Body of pancreas (tissue), 4 donors: ENCODE measurements at regions not wholly inside any gene's neighbourhood (a gene's known extent, or its start where the extent isn't known, plus 50 kb on each side); places are given as distances from the start of the nearest gene placed in this dataset.

ENCODE experiments used
- ATAC-seq: fragments of 150-250 bp; one replicate; pipeline ENCODE4 v1.9.1; 2016
- DNase-seq, 4 donors: peaks; one replicate each; pipeline ENCODE4 v3.0.0-alpha.2; 2019
- H3K27ac ChIP-seq, 4 donors: fragments of 200-600 bp; sonication (generic); 1 replicate in 3 of 4; 2 replicates in 1 of 4; pipeline versions ENCODE4 v1.5.1 to v1.6.1; 2016 to 2019; ENCODE audit warnings: mild to moderate bottlenecking in 1 of 4, mixed read lengths in 1 of 4, moderate library complexity in 1 of 4
- H3K27me3 ChIP-seq, 2 donors: fragments of 200-600 bp; sonication (generic); one replicate each; pipeline ENCODE4 v1.6.0; 2016; ENCODE audit warnings: mild to moderate bottlenecking in 1 of 2
- H3K36me3 ChIP-seq, 2 donors: fragments of 200-600 bp; sonication (generic); replicated peaks in 1 of 2; 2 replicates each; pipeline ENCODE4 v1.5.1; 2016; ENCODE audit warnings: low read depth in 2 of 2; ENCODE audit not compliant: insufficient read depth in 1 of 2
- H3K4me1 ChIP-seq: fragments of 200-600 bp; sonication (generic); one replicate; pipeline ENCODE4 v1.6.0; 2016
- H3K4me3 ChIP-seq, 2 donors: fragments of 200-600 bp; sonication (generic); 1 replicate in 1 of 2; 2 replicates in 1 of 2; pipeline ENCODE4 v1.5.1; 2016 to 2019
- H3K9me3 ChIP-seq, 3 donors: fragments of 200-600 bp; sonication (generic); 1 replicate in 2 of 3; 2 replicates in 1 of 3; pipeline ENCODE4 v1.5.1; 2016
- POLR2A ChIP-seq, 3 donors: fragments of 450-650 bp; IDR thresholded peaks; one replicate each; pipeline ENCODE4 v1.6.1; 2016; ENCODE audit warnings: antibody characterized with exemption in 3 of 3, mild to moderate bottlenecking in 2 of 3
- WGBS, 2 donors: methylation state at CpG; one replicate each; pipeline ENCODE4 v1.1.5; 2017; 5-methylcytosine and 5-hydroxymethylcytosine counted together
- intact Hi-C: fragments of 100-400 bp; cut with DNase I; formaldehyde crosslinking; loops from one replicate; pipeline ENCODE4 v1.15.1; 2023
- TF ChIP-seq, protein P1 (sequence below), 7 experiments: fragments of 450-650 bp in 4 of 7; fragments of 200-600 bp in 3 of 7; sonication (generic) in 3 of 7; IDR thresholded peaks; one replicate each; pipeline ENCODE4 v1.5.1; 2016 to 2019; ENCODE audit warnings: antibody characterized with exemption in 7 of 7

DNA sequence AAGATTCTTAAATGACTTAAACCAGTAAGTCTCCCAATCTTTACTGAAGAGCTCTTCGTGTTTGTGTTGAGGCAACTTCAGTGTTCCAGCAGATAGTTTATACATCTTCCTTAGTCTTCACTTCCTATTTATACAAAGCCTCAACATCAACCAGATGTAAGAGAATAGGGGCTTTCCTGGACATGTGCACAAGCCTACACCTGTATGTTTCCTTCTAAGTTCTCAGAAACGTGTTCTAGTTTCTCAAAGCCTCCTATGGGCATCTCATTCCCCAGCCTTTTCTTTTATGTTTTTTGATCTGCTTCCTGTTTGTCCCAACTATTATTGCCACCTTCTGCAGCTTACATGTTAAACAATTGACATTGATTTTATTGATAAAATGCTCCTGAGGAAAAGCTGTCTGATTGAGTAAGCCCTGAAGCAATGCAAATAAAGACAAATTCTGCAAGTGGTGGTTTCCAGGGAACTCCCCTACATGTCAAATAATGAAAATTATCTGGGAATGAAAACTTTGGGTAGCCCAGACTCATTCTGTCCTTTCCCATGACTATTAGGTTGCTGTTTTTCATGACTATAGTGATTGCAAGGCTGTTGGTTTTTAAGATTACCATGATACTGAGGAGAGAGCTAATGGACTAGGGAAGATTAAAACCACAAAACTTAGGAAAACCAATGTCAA is 663.3 kb upstream of the ACVR2A start:
- H3K4me3 ChIP-seq, result no peak overlapping the region
- ATAC-seq (no peak), DNase-seq (no peak)
- no peak for TF ChIP-seq POLR2A (IDR thresholded peaks at IDR 0.05)
- TF ChIP-seq, protein P1, sequence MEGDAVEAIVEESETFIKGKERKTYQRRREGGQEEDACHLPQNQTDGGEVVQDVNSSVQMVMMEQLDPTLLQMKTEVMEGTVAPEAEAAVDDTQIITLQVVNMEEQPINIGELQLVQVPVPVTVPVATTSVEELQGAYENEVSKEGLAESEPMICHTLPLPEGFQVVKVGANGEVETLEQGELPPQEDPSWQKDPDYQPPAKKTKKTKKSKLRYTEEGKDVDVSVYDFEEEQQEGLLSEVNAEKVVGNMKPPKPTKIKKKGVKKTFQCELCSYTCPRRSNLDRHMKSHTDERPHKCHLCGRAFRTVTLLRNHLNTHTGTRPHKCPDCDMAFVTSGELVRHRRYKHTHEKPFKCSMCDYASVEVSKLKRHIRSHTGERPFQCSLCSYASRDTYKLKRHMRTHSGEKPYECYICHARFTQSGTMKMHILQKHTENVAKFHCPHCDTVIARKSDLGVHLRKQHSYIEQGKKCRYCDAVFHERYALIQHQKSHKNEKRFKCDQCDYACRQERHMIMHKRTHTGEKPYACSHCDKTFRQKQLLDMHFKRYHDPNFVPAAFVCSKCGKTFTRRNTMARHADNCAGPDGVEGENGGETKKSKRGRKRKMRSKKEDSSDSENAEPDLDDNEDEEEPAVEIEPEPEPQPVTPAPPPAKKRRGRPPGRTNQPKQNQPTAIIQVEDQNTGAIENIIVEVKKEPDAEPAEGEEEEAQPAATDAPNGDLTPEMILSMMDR (IDR thresholded peaks at IDR 0.05), result no peak
- H3K36me3 ChIP-seq, result no peaks in the 10 kb centered on the region
- no peaks in the 10 kb centered on the region for H3K27me3 ChIP-seq
- intact Hi-C loops, result no loop called here
- WGBS, 2 donors, result 61 to 62% methylated on average over 2 of the region's 2 CpGs
- peaks cover 0 to 5% (median 0%) of the 10 kb centered on the region in 3 donors for H3K9me3 ChIP-seq
- H3K4me1 ChIP-seq, result no peaks in the 10 kb centered on the region
- no peak overlapping the region for H3K27ac ChIP-seq

DNA sequence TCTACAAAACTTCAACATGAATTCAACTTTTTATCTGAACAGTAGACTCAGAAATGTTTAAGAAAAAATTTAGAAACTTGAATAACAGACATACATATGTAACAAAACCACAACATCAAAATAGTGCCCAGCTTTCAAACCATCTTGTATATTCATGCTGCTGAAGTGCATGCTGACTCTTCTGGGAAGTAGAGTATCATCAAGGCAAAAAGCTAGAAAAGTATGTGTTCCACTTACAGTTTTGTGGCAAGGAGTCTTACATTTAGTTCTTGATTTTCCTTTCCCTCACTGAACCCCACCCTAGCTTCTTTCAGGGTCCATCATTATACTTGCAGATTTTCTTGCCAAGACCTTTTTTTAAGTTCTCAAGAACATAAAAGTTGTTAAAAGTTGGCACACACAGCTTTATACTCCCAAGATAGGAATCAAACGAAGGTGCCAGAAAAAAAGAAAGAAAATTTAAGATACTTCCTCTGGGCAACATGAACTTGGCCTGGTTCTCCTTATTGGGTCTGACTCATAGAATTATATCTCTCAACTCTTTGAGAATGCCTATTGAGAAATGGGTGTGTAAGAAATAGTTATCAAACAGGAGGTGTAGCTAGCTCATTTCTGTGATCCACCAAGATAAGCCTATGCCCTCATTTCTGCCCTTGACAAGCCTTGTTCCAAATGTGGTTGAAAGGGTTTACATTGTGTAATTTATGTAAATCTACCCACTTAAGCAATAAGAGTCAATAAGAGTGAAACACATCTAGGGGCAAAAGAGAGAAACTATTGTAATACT is 667.6 kb upstream of the ACVR2A start:
- Histone ChIP-seq H3K9me3 (peaks cover 0 to 2% (median 0%) of the 10 kb centered on the region in 3 donors), H3K4me3 (no peak overlapping the region), H3K36me3 (no peaks in the 10 kb centered on the region), H3K27me3 (no peaks in the 10 kb centered on the region), H3K27ac (no peak overlapping the region), H3K4me1 (no peaks in the 10 kb centered on the region)
- intact Hi-C loops, result no loop called here
- no peak for TF ChIP-seq POLR2A (IDR thresholded peaks at IDR 0.05)
- TF ChIP-seq, protein P1 (IDR thresholded peaks at IDR 0.05), result no peak
- DNase-seq (no peak), ATAC-seq (no peak)
- 36 to 53% methylated on average over 1 of the region's 1 CpG for WGBS, 2 donors

DNA sequence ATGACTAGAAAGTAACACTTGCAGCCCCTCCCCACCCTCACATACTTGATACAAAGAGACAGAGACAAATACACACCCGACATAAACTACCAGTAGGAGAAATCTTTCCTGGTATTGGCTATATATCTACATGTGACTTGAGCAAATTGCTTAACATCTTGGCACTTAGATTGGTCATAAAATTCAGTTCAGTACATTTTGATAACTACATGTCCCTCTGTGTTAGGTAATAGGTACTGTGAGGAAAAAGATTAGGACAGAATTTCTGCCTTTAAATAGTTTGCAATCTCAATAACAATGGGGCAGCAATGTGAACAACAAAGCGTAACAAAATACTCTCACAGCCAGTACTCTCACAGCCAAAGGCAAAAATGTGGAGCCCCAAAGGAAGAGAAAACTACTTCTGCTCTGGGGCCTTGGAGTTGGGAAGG is 670.0 kb upstream of the ACVR2A start:
- WGBS, 2 donors, result 72 to 85% methylated on average over 2 of the region's 2 CpGs
- DNase-seq (no peak), ATAC-seq (no peak)
- intact Hi-C loops, result no loop called here
- no peak for TF ChIP-seq POLR2A (IDR thresholded peaks at IDR 0.05)
- TF ChIP-seq, protein P1 (IDR thresholded peaks at IDR 0.05), result no peak
- Histone ChIP-seq H3K4me1 (no peaks in the 10 kb centered on the region), H3K36me3 (no peaks in the 10 kb centered on the region), H3K27me3 (no peaks in the 10 kb centered on the region), H3K4me3 (no peak overlapping the region), H3K27ac (no peak overlapping the region), H3K9me3 (no peaks in the 10 kb centered on the region)

DNA sequence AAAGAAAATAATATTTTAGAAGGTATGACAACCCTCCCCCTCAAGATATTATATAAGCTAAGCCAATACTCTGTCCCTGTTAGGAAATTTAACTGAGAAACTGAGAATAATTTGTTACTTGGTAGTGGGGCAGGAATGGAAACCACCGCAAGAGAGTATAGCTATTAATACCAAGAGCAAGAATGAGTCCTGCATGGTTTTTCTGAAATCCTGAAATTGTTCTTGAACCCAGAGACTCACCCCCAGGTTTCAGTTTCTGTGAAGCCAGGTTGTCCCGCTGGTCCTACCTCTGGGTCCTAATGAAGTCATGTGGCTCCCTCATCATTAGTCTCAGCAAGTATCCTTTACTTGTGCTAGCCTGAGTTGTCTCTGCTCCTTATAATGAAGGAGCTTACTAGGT is 671.0 kb upstream of the ACVR2A start:
- intact Hi-C loops, result no loop called here
- 85 to 91% methylated on average over 2 of the region's 2 CpGs for WGBS, 2 donors
- TF ChIP-seq, protein P1 (IDR thresholded peaks at IDR 0.05), result no peak
- TF ChIP-seq POLR2A (IDR thresholded peaks at IDR 0.05), result no peak

More for the DNA sequence above, 671.0 kb upstream of the ACVR2A start:
- no peak for ATAC-seq
- Histone ChIP-seq H3K4me3 (no peak overlapping the region), H3K9me3 (no peaks in the 10 kb centered on the region), H3K36me3 (no peaks in the 10 kb centered on the region), H3K27ac (no peak overlapping the region), H3K27me3 (no peaks in the 10 kb centered on the region), H3K4me1 (no peaks in the 10 kb centered on the region)
- no peak for DNase-seq
